ENCODE measurements at regions not wholly inside any gene's neighbourhood (a gene's known extent, or its start where the extent isn't known, plus 50 kb on each side); places are given as distances from the start of the nearest gene placed in this dataset.
"Not testable (repeated sequence)": the region's sequence is repeated elsewhere in the genome, so short reads cannot be mapped to it uniquely, and the experiment has no call there.

- Histone ChIP-seq H3K9me3 (no peaks in the 10 kb centered on the region), H3K4me1 (no peaks in the 10 kb centered on the region), H3K27ac (no peak overlapping the region), H3K4me3 (no peak overlapping the region), H3K27me3 (ENCODE audit: insufficient read depth in 3 of 3, low read length in 2 of 3) (no peaks in the 10 kb centered on the region), H3K36me3 (ENCODE audit: insufficient read depth in 1 of 2, low read depth in 1 of 2) (no peaks in the 10 kb centered on the region)
- DNase-seq (no peak), ATAC-seq (no peak)
- intact Hi-C loops (cut with DNase I), result no loop called here
- TF ChIP-seq, protein P1, sequence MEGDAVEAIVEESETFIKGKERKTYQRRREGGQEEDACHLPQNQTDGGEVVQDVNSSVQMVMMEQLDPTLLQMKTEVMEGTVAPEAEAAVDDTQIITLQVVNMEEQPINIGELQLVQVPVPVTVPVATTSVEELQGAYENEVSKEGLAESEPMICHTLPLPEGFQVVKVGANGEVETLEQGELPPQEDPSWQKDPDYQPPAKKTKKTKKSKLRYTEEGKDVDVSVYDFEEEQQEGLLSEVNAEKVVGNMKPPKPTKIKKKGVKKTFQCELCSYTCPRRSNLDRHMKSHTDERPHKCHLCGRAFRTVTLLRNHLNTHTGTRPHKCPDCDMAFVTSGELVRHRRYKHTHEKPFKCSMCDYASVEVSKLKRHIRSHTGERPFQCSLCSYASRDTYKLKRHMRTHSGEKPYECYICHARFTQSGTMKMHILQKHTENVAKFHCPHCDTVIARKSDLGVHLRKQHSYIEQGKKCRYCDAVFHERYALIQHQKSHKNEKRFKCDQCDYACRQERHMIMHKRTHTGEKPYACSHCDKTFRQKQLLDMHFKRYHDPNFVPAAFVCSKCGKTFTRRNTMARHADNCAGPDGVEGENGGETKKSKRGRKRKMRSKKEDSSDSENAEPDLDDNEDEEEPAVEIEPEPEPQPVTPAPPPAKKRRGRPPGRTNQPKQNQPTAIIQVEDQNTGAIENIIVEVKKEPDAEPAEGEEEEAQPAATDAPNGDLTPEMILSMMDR (IDR thresholded peaks at IDR 0.05), result no peak
- WGBS, 3 donors, result 72 to 77% (median 74%) methylated on average over 5 of the region's 5 CpGs
Observed at GRCh38 chr7:106583706-106584690, 77.0 kb downstream of the CCDC71L start.

DNA sequence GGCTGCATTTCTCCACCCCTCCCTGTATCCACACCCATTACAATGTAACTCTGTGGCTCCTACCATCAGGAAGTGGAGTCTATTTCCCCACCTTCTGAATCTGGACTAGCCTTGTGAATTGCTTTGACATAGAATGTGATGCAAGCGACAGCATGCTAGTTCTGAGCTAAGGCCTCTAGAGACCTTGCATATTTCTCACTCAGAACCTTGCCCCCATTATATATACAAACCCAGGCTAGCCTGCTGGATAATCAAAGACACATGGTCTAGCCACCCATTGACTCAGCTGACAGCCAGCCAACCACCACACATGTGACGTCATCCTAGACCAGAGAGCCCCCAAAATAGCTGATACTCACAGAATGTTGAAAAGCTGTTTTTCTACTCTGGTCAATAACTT is 77.9 kb downstream of the CCDC71L start:
- no peaks in the 10 kb centered on the region for H3K9me3 ChIP-seq
- no peaks in the 10 kb centered on the region for H3K36me3 ChIP-seq (ENCODE audit: insufficient read depth in 1 of 2, low read depth in 1 of 2)
- no peak for DNase-seq
- WGBS, 3 donors, result 87 to 96% (median 94%) methylated on average over 2 of the region's 2 CpGs
- no peak overlapping the region for H3K4me3 ChIP-seq
- TF ChIP-seq, protein P1 (IDR thresholded peaks at IDR 0.05), result no peak
- H3K27me3 ChIP-seq (ENCODE audit: insufficient read depth in 3 of 3, low read length in 2 of 3), result no peaks in the 10 kb centered on the region
- ATAC-seq, result no peak
- H3K4me1 ChIP-seq, result no peaks in the 10 kb centered on the region
- no peak overlapping the region for H3K27ac ChIP-seq
- intact Hi-C loops (cut with DNase I), result no loop called here

GRCh38 chr7:106582365-106582764 is 78.6 kb downstream of the CCDC71L start:
- ATAC-seq (no peak), DNase-seq (no peak)
- Histone ChIP-seq H3K36me3 (ENCODE audit: insufficient read depth in 1 of 2, low read depth in 1 of 2) (no peaks in the 10 kb centered on the region), H3K27me3 (ENCODE audit: insufficient read depth in 3 of 3, low read length in 2 of 3) (no peaks in the 10 kb centered on the region), H3K27ac (no peak overlapping the region), H3K9me3 (no peaks in the 10 kb centered on the region), H3K4me1 (no peaks in the 10 kb centered on the region), H3K4me3 (no peak overlapping the region)
- intact Hi-C loops (cut with DNase I), result no loop called here
- WGBS, 3 donors, result 78 to 87% (median 81%) methylated on average over 2 of the region's 2 CpGs
- TF ChIP-seq, protein P1 (IDR thresholded peaks at IDR 0.05), result no peak

- H3K36me3 ChIP-seq (ENCODE audit: insufficient read depth in 1 of 2, low read depth in 1 of 2); H3K9me3 ChIP-seq; ATAC-seq; H3K27ac ChIP-seq; intact Hi-C loops (cut with DNase I); H3K27me3 ChIP-seq (ENCODE audit: insufficient read depth in 3 of 3, low read length in 2 of 3); H3K4me3 ChIP-seq; DNase-seq; H3K4me1 ChIP-seq: not testable (repeated sequence)
- 38 to 58% (median 39%) methylated on average over 11 to 13 of the region's 13 CpGs for WGBS, 3 donors
Observed at GRCh38 chr7:106579086-106579485, 81.9 kb downstream of the CCDC71L start.

- H3K36me3 ChIP-seq (ENCODE audit: insufficient read depth in 1 of 2, low read depth in 1 of 2), result no peaks in the 10 kb centered on the region
- WGBS, 3 donors, result 80 to 87% (median 83%) methylated on average over 6 of the region's 6 CpGs
- H3K27me3 ChIP-seq (ENCODE audit: insufficient read depth in 3 of 3, low read length in 2 of 3), result no peaks in the 10 kb centered on the region
- no peak overlapping the region for H3K4me3 ChIP-seq
- intact Hi-C loops (cut with DNase I), result no loop called here
- no peak overlapping the region for H3K27ac ChIP-seq
- ATAC-seq, result no peak
- H3K9me3 ChIP-seq, result no peaks in the 10 kb centered on the region
- TF ChIP-seq, protein P1 (IDR thresholded peaks at IDR 0.05), result no peak
- DNase-seq, result no peak
- no peaks in the 10 kb centered on the region for H3K4me1 ChIP-seq
Observed at GRCh38 chr7:106575138-106575823, 85.7 kb downstream of the CCDC71L start.
